Loucy (cell line): ENCODE measurements at regions not wholly inside any gene's neighbourhood (a gene's known extent, or its start where the extent isn't known, plus 50 kb on each side); places are given as distances from the start of the nearest gene placed in this dataset.

Experiments
- H2AFZ ChIP-seq: fragments of 200-600 bp; sonication (generic); 2 replicates; pipeline ENCODE4 v1.6.0; 2016; ENCODE audit warnings: antibody characterized with exemption, mild to moderate bottlenecking, low read length, moderate library complexity
- H3F3A ChIP-seq: fragments of 200-600 bp; 2 replicates; pipeline ENCODE4 v1.6.0; 2016; ENCODE audit warnings: antibody characterized with exemption, low read depth, mild to moderate bottlenecking
- H3K27me3 ChIP-seq: fragments of 200-600 bp; sonication (generic); 2 replicates; pipeline ENCODE4 v1.6.1; 2014; ENCODE audit warnings: low read length, mild to moderate bottlenecking; ENCODE audit not compliant: insufficient read depth, poor library complexity, severe bottlenecking
- H3K36me3 ChIP-seq: fragments of 200-600 bp; sonication (generic); 2 replicates; pipeline ENCODE4 v1.6.1; 2016; ENCODE audit warnings: low read length; ENCODE audit not compliant: insufficient read depth
- H3K4me1 ChIP-seq: fragments of 200-600 bp; sonication (generic); 2 replicates; pipeline ENCODE4 v1.5.1; 2014; ENCODE audit warnings: low read length, mild to moderate bottlenecking; ENCODE audit not compliant: insufficient read depth, poor library complexity, severe bottlenecking
- H3K4me2 ChIP-seq: fragments of 200-600 bp; sonication (generic); 2 replicates; pipeline ENCODE4 v1.6.0; 2014; ENCODE audit warnings: antibody characterized with exemption, low read length, low read depth, mild to moderate bottlenecking; ENCODE audit not compliant: poor library complexity, severe bottlenecking
- H3K4me3 ChIP-seq: fragments of 200-600 bp; sonication (generic); 2 replicates; pipeline ENCODE4 v1.5.1; 2014; ENCODE audit warnings: low read length, mild to moderate bottlenecking, mixed read lengths; ENCODE audit not compliant: poor library complexity, severe bottlenecking
- H3K79me2 ChIP-seq: fragments of 200-600 bp; sonication (generic); 2 replicates; pipeline ENCODE4 v1.6.1; 2014; ENCODE audit warnings: low read length; ENCODE audit not compliant: insufficient read depth
- H3K9ac ChIP-seq: fragments of 200-600 bp; sonication (generic); 2 replicates; pipeline ENCODE4 v1.6.0; 2014; ENCODE audit warnings: mild to moderate bottlenecking, low read depth, low read length, moderate library complexity; ENCODE audit not compliant: poor library complexity, severe bottlenecking
- H3K9me2 ChIP-seq: fragments of 200-600 bp; sonication (generic); replicated peaks from 2 replicates; pipeline ENCODE4 v1.6.1; 2016; ENCODE audit warnings: low read depth, low read length, mixed read lengths
- H3K9me3 ChIP-seq: fragments of 200-600 bp; sonication (generic); 2 replicates; pipeline ENCODE4 v1.6.1; 2014; ENCODE audit warnings: mild to moderate bottlenecking, antibody characterized with exemption, low read length, low read depth; ENCODE audit not compliant: insufficient read depth
- H4K20me1 ChIP-seq: fragments of 200-600 bp; sonication (generic); 2 replicates; pipeline ENCODE4 v1.6.0; 2014; ENCODE audit warnings: antibody characterized with exemption, low read length, mild to moderate bottlenecking; ENCODE audit not compliant: insufficient read depth, poor library complexity, severe bottlenecking
- CTCF ChIP-seq: fragments of 200-600 bp; sonication (generic); conservative IDR thresholded peaks from 2 replicates; pipeline ENCODE4 v1.5.1; 2014; ENCODE audit warnings: mild to moderate bottlenecking, antibody characterized with exemption, low read length
- EZH2phosphoT487 ChIP-seq: fragments of 200-600 bp; IDR thresholded peaks from 2 replicates; pipeline ENCODE4 v1.6.1; 2018; ENCODE audit warnings: antibody characterized with exemption, mild to moderate bottlenecking, moderate library complexity, borderline replicate concordance

DNA sequence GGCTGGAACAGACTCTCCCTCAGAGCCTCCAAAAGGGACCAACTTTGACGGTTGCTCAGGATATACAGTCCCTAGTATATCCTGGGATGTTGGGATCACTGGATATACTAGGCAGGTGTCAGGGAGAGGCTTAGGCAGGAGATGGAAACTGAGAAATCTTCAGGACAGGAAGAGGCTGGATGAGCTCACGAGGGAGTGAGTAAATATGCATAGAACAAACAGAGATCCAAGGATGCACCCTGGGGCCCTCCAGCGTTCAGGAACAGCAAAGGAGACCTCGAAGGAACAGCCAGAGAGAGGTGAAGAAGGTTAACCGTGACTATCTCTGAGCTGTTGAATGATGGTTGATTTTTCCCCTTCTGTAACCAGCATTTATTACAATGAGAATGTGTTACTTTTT lies 191.3 kb downstream of the BMP7 start:
- Histone ChIP-seq H3K4me3 (no peak overlapping the region), H3K27me3 (no peaks in the 10 kb centered on the region), H3F3A (no peaks in the 10 kb centered on the region), H3K4me1 (no peaks in the 10 kb centered on the region), H3K4me2 (no peak overlapping the region), H3K9me3 (0 out of 2 replicates have a peak, but pooled peaks cover 8% of the 10 kb centered on the region), H3K9me2 (no peaks in the 10 kb centered on the region), H3K36me3 (no peaks in the 10 kb centered on the region), H4K20me1 (no peaks in the 10 kb centered on the region), H3K9ac (no peak overlapping the region), H3K79me2 (no peaks in the 10 kb centered on the region), H2AFZ (no peak overlapping the region)
- TF ChIP-seq EZH2phosphoT487 (no peak), CTCF (no peak)

- TF ChIP-seq CTCF: no peak
- TF ChIP-seq EZH2phosphoT487: no peak
- Histone ChIP-seq H2AFZ (no peak overlapping the region), H3K36me3 (no peaks in the 10 kb centered on the region), H3K4me3 (no peak overlapping the region), H3K4me2 (no peak overlapping the region), H3K79me2 (no peaks in the 10 kb centered on the region), H3F3A (no peaks in the 10 kb centered on the region), H3K9me3 (0 out of 2 replicates have a peak, but pooled peaks cover 8% of the 10 kb centered on the region), H3K27me3 (no peaks in the 10 kb centered on the region), H4K20me1 (no peaks in the 10 kb centered on the region), H3K4me1 (no peaks in the 10 kb centered on the region), H3K9ac (no peak overlapping the region), H3K9me2 (no peaks in the 10 kb centered on the region)
These were observed 190.8 kb downstream of the BMP7 start for GRCh38 chr20:57075603-57076002.

- no peaks in the 10 kb centered on the region for H4K20me1 ChIP-seq
- H3K36me3 ChIP-seq: no peaks in the 10 kb centered on the region
- H3K4me1 ChIP-seq: no peaks in the 10 kb centered on the region
- H3K27me3 ChIP-seq: no peaks in the 10 kb centered on the region
- H3K79me2 ChIP-seq: no peaks in the 10 kb centered on the region
- no peak overlapping the region for H3K4me3 ChIP-seq
- no peaks in the 10 kb centered on the region for H3K9me2 ChIP-seq
- H3K9ac ChIP-seq: no peak overlapping the region
- H2AFZ ChIP-seq: no peak overlapping the region
- no peak for TF ChIP-seq EZH2phosphoT487
- no peak for TF ChIP-seq CTCF
- no peak overlapping the region for H3K4me2 ChIP-seq
- 0 out of 2 replicates have a peak, but pooled peaks cover 8% of the 10 kb centered on the region for H3K9me3 ChIP-seq
- no peaks in the 10 kb centered on the region for H3F3A ChIP-seq
These were observed 190.2 kb downstream of the BMP7 start for GRCh38 chr20:57076152-57076652.
